VCaP (cell line): ENCODE measurements at regions not wholly inside any gene's neighbourhood (a gene's known extent, or its start where the extent isn't known, plus 50 kb on each side); places are given as distances from the start of the nearest gene placed in this dataset.

Experiments
- H3K27ac ChIP-seq: fragments of 450-650 bp; 2 replicates; pipeline ENCODE4 v1.5.1; 2017
- CTCF ChIP-seq: fragments of 450-650 bp; conservative IDR thresholded peaks from 2 replicates; pipeline ENCODE4 v1.5.1; 2017; ENCODE audit warnings: mild to moderate bottlenecking, moderate library complexity

- H3K27ac ChIP-seq: no peak overlapping the region
- TF ChIP-seq CTCF: no peak
Measured at GRCh38 chr3:159922861-159923312, 65.7 kb upstream of the IL12A start.

GRCh38 chr3:159923336-159923735, 65.3 kb upstream of the IL12A start:
- TF ChIP-seq CTCF: no peak
- no peak overlapping the region for H3K27ac ChIP-seq

GRCh38 chr3:159923956-159924355, 64.7 kb upstream of the IL12A start:
- no peak overlapping the region for H3K27ac ChIP-seq
- no peak for TF ChIP-seq CTCF

GRCh38 chr3:159924411-159924810, 64.2 kb upstream of the IL12A start:
- no peak for TF ChIP-seq CTCF
- no peak overlapping the region for H3K27ac ChIP-seq

GRCh38 chr3:159925248-159925647, 63.4 kb upstream of the IL12A start:
- H3K27ac ChIP-seq: no peak overlapping the region
- TF ChIP-seq CTCF: no peak

GRCh38 chr3:159926573-159926972, 62.1 kb upstream of the IL12A start:
- no peak for TF ChIP-seq CTCF
- no peak overlapping the region for H3K27ac ChIP-seq

GRCh38 chr3:159928071-159928491, 60.6 kb upstream of the IL12A start:
- no peak overlapping the region for H3K27ac ChIP-seq
- no peak for TF ChIP-seq CTCF

- no peak overlapping the region for H3K27ac ChIP-seq
Measured at GRCh38 chr3:159928666-159929065, 60.0 kb upstream of the IL12A start.

More at GRCh38 chr3:159928666-159929065, 60.0 kb upstream of the IL12A start:
- TF ChIP-seq CTCF: no peak
